GM19193 (cell line): ENCODE measurements at regions not wholly inside any gene's neighbourhood (a gene's known extent, or its start where the extent isn't known, plus 50 kb on each side); places are given as distances from the start of the nearest gene placed in this dataset.

Experiments used
- POLR2A ChIP-seq: IDR thresholded peaks from 4 replicates; pipeline ENCODE4 v1.6.1; 2011; ENCODE audit not compliant: insufficient read depth, insufficient read length; ENCODE audit errors: extremely low read depth

- no peak for TF ChIP-seq POLR2A
These were observed 503.5 kb upstream of the ZEB2 start for GRCh38 chr2:145023334-145023934.

- no peak for TF ChIP-seq POLR2A
These were observed 502.9 kb upstream of the ZEB2 start for GRCh38 chr2:145022666-145023333.

GRCh38 chr2:145021962-145022665 is 502.2 kb upstream of the ZEB2 start:
- TF ChIP-seq POLR2A: no peak

GRCh38 chr2:145020694-145021093 is 500.8 kb upstream of the ZEB2 start:
- no peak for TF ChIP-seq POLR2A

GRCh38 chr2:145020139-145020538 is 500.2 kb upstream of the ZEB2 start:
- no peak for TF ChIP-seq POLR2A

GRCh38 chr2:145018502-145018901 is 498.6 kb upstream of the ZEB2 start:
- no peak for TF ChIP-seq POLR2A

GRCh38 chr2:145017149-145017548 is 497.2 kb upstream of the ZEB2 start:
- no peak for TF ChIP-seq POLR2A

- no peak for TF ChIP-seq POLR2A
These were observed 496.8 kb upstream of the ZEB2 start for GRCh38 chr2:145016711-145017110.

GRCh38 chr2:145015561-145015960 is 495.6 kb upstream of the ZEB2 start:
- TF ChIP-seq POLR2A: no peak

- no peak for TF ChIP-seq POLR2A
These were observed 492.9 kb upstream of the ZEB2 start for GRCh38 chr2:145012806-145013205.

- no peak for TF ChIP-seq POLR2A
These were observed 492.3 kb upstream of the ZEB2 start for GRCh38 chr2:145012214-145012670.

GRCh38 chr2:145010635-145011034 is 490.7 kb upstream of the ZEB2 start:
- no peak for TF ChIP-seq POLR2A

- no peak for TF ChIP-seq POLR2A
These were observed 488.0 kb upstream of the ZEB2 start for GRCh38 chr2:145007960-145008263.

- TF ChIP-seq POLR2A: no peak
These were observed 487.4 kb upstream of the ZEB2 start for GRCh38 chr2:145007093-145007959.

- no peak for TF ChIP-seq POLR2A
These were observed 482.7 kb upstream of the ZEB2 start for GRCh38 chr2:145002624-145003023.

GRCh38 chr2:145000376-145000775 is 480.5 kb upstream of the ZEB2 start:
- TF ChIP-seq POLR2A: no peak

GRCh38 chr2:144999936-145000335 is 480.0 kb upstream of the ZEB2 start:
- no peak for TF ChIP-seq POLR2A
